GM12891 (cell line): ENCODE measurements at regions not wholly inside any gene's neighbourhood (a gene's known extent, or its start where the extent isn't known, plus 50 kb on each side); places are given as distances from the start of the nearest gene placed in this dataset.

Source experiments
- DNase-seq: peaks from one replicate; pipeline ENCODE4 v3.0.0; 2011; ENCODE audit warnings: low spot score; ENCODE audit not compliant: insufficient read length
- FAIRE-seq: peaks from 2 replicates; lab custom pipeline; 2011; peaks lifted over from hg19 to GRCh38; lab: Jason Lieb, UNC
- PAX5 ChIP-seq: IDR thresholded peaks from 2 replicates; pipeline ENCODE4 v1.6.1; 2011; ENCODE audit warnings: low read length, moderate library complexity, mild to moderate bottlenecking; ENCODE audit not compliant: insufficient read depth, severe bottlenecking
- POLR2A ChIP-seq: IDR thresholded peaks from 2 replicates; pipeline ENCODE4 v1.6.1; 2011; ENCODE audit warnings: low read depth, low read length, control low read depth
- POLR2AphosphoS5 ChIP-seq: IDR thresholded peaks from 2 replicates; pipeline ENCODE4 v1.6.1; 2011; ENCODE audit warnings: low read depth, low read length, control low read depth
- POU2F2 ChIP-seq: IDR thresholded peaks from 2 replicates; pipeline ENCODE4 v1.6.1; 2011; ENCODE audit warnings: low read depth, mild to moderate bottlenecking, control low read depth, low read length, moderate library complexity
- SPI1 ChIP-seq: IDR thresholded peaks from 2 replicates; pipeline ENCODE4 v1.6.1; 2011; ENCODE audit warnings: low read depth, low read length, control low read depth
- TAF1 ChIP-seq: IDR thresholded peaks from 2 replicates; pipeline ENCODE4 v1.6.1; 2011; ENCODE audit warnings: low read depth, low read length, control low read depth

- no peak for FAIRE-seq
- no peak for TF ChIP-seq POU2F2
- TF ChIP-seq SPI1: no peak
- TF ChIP-seq PAX5: no peak
- TF ChIP-seq POLR2A: no peak
- TF ChIP-seq TAF1: no peak
- TF ChIP-seq POLR2AphosphoS5: no peak
Observed at GRCh38 chr2:19036091-19036490, 322.3 kb downstream of the OSR1 start.

DNA sequence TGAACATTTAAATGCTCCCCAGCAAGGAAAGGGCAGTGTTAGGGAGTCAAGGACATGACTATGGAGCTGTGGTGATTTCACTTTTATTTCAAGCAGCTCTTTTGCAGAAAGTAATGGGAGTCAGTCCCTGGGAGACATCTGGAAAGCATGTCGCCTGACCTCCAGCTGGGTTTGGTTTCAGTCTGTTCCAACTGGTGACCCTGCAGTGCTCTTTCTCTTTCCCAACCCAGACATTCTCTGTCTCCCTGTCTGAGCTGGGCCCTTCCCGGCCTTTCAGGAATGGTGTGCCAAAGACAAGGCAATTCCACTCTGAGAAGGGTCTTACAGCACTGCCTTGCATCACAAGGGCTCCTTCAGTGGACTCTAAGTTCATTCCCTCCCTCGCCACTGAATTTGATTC is 323.2 kb downstream of the OSR1 start:
- no peak for FAIRE-seq
- no peak for DNase-seq
- no peak for TF ChIP-seq SPI1
- no peak for TF ChIP-seq POLR2A
- TF ChIP-seq PAX5: no peak
- TF ChIP-seq TAF1: no peak

More at GRCh38 chr2:19036091-19036490, 322.3 kb downstream of the OSR1 start:
- no peak for DNase-seq

DNA sequence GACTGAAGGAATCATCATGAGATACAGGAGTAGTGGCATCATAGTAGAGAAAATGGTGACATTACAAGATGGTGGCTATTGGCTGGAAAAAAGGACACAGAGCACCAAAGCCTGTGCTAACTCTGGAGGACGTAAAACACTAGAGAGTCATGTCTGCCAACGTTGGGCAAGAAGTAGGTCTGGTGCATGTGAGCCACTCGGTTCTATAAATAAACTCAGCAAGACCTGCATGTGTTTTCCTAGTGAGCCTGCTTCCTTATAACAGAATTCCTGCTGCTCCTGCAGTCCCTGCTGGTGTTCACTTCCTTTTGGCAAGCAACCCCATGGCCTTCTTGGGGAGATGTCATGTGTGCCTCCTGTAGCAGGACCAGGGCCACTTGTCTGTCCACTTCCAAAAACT is 325.2 kb downstream of the OSR1 start:
- FAIRE-seq (no peak), DNase-seq (no peak)
- TF ChIP-seq PAX5: no peak
- no peak for TF ChIP-seq POLR2AphosphoS5
- no peak for TF ChIP-seq SPI1
- no peak for TF ChIP-seq POLR2A
- no peak for TF ChIP-seq POU2F2
- no peak for TF ChIP-seq TAF1

GRCh38 chr2:19031642-19032041 is 326.8 kb downstream of the OSR1 start:
- DNase-seq (no peak), FAIRE-seq (no peak)
- TF ChIP-seq SPI1 (no peak), POLR2A (no peak)

DNA sequence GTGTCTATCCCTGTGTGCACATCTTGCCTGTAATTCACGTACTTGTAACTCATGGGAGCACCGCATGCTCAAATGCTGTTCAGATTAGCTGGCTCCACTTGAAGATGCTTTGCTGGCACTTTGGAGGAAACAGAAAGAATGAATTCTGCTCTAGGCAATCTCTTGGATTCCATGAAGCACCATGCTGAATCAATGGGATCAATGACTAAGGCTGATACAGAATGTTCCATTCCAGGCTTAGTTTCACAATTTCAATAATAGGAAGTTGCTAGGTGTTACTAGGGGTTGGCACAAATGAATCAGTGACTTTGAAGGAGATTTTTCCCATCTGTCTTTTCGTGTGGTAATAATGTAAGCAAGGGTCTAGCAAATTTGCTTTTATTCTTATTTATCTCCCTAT is 328.8 kb downstream of the OSR1 start:
- TF ChIP-seq TAF1: no peak
- TF ChIP-seq PAX5: no peak
- no peak for TF ChIP-seq POLR2A
- no peak for TF ChIP-seq SPI1
- TF ChIP-seq POU2F2: no peak
- TF ChIP-seq POLR2AphosphoS5: no peak
- FAIRE-seq (no peak), DNase-seq (no peak)

GRCh38 chr2:19028587-19029375 is 329.6 kb downstream of the OSR1 start:
- TF ChIP-seq POLR2A (no peak), POLR2AphosphoS5 (no peak), POU2F2 (no peak), SPI1 (no peak)
- no peak for DNase-seq
- no peak for FAIRE-seq

- DNase-seq (no peak), FAIRE-seq (no peak)
- TF ChIP-seq POLR2AphosphoS5: no peak
- TF ChIP-seq TAF1: no peak
- TF ChIP-seq POU2F2: no peak
- no peak for TF ChIP-seq SPI1
- TF ChIP-seq PAX5: no peak
- TF ChIP-seq POLR2A: no peak
Observed at GRCh38 chr2:19027626-19028025, 330.8 kb downstream of the OSR1 start.

DNA sequence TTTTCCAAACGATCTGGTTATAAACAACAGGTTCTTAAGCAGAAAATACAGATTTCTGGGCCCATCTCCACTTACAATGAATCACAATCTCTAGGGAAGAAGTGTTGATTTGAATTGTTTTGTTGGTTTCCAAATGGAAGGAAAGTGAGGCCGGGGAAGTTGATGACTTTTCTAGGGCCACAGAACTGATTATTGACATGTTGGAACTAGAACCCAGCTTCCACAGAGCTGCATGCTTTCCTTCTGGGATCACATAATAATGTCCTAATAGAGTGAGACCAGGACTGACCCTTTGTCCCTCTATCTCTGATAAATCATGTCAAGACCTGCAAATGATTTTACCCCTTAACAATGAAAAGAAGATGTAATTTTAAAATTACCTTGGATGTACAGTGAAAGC is 332.2 kb downstream of the OSR1 start:
- TF ChIP-seq POU2F2 (no peak), POLR2A (no peak), PAX5 (no peak), TAF1 (no peak), SPI1 (no peak), POLR2AphosphoS5 (no peak)
- DNase-seq (no peak), FAIRE-seq (no peak)

- DNase-seq: no peak
- no peak for TF ChIP-seq SPI1
- TF ChIP-seq POLR2A: no peak
- TF ChIP-seq TAF1: no peak
- TF ChIP-seq POU2F2: no peak
- no peak for TF ChIP-seq PAX5
- no peak for TF ChIP-seq POLR2AphosphoS5
- no peak for FAIRE-seq
Observed at GRCh38 chr2:19022334-19022733, 336.1 kb downstream of the OSR1 start.

- no peak for TF ChIP-seq POLR2AphosphoS5
- TF ChIP-seq TAF1: no peak
- no peak for TF ChIP-seq POLR2A
- TF ChIP-seq SPI1: no peak
- no peak for TF ChIP-seq PAX5
- TF ChIP-seq POU2F2: no peak
- FAIRE-seq: no peak
- DNase-seq: no peak
Observed at GRCh38 chr2:19021721-19022120, 336.7 kb downstream of the OSR1 start.

DNA sequence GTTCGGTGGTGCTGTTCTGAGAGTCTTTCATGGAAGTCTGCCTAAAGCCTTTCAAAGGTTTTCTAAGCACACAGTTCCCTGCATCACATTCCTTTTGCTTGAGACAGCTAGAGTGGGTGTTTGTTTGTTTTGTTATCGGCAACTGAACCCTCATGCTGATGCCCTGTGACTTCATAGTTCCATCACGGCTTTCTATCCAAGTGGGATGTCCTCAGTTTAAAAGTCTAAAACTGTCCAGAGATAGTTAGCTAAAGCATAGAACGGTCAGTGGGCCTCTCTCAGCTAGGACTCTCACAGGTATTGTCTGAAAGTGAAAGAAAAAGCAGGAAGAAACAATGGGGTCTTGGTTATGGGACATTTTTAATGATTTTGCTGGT is 337.3 kb downstream of the OSR1 start:
- FAIRE-seq (no peak), DNase-seq (no peak)
- TF ChIP-seq POLR2A (no peak), POU2F2 (no peak)
